Loucy (cell line): ENCODE measurements at regions not wholly inside any gene's neighbourhood (a gene's known extent, or its start where the extent isn't known, plus 50 kb on each side); places are given as distances from the start of the nearest gene placed in this dataset.

Experiments
- H2AFZ ChIP-seq: fragments of 200-600 bp; sonication (generic); 2 replicates; pipeline ENCODE4 v1.6.0; 2016; ENCODE audit warnings: antibody characterized with exemption, mild to moderate bottlenecking, low read length, moderate library complexity
- H3F3A ChIP-seq: fragments of 200-600 bp; 2 replicates; pipeline ENCODE4 v1.6.0; 2016; ENCODE audit warnings: antibody characterized with exemption, low read depth, mild to moderate bottlenecking
- H3K27me3 ChIP-seq: fragments of 200-600 bp; sonication (generic); 2 replicates; pipeline ENCODE4 v1.6.1; 2014; ENCODE audit warnings: low read length, mild to moderate bottlenecking; ENCODE audit not compliant: insufficient read depth, poor library complexity, severe bottlenecking
- H3K36me3 ChIP-seq: fragments of 200-600 bp; sonication (generic); 2 replicates; pipeline ENCODE4 v1.6.1; 2016; ENCODE audit warnings: low read length; ENCODE audit not compliant: insufficient read depth
- H3K4me1 ChIP-seq: fragments of 200-600 bp; sonication (generic); 2 replicates; pipeline ENCODE4 v1.5.1; 2014; ENCODE audit warnings: low read length, mild to moderate bottlenecking; ENCODE audit not compliant: insufficient read depth, poor library complexity, severe bottlenecking
- H3K4me2 ChIP-seq: fragments of 200-600 bp; sonication (generic); 2 replicates; pipeline ENCODE4 v1.6.0; 2014; ENCODE audit warnings: antibody characterized with exemption, low read length, low read depth, mild to moderate bottlenecking; ENCODE audit not compliant: poor library complexity, severe bottlenecking
- H3K4me3 ChIP-seq: fragments of 200-600 bp; sonication (generic); 2 replicates; pipeline ENCODE4 v1.5.1; 2014; ENCODE audit warnings: low read length, mild to moderate bottlenecking, mixed read lengths; ENCODE audit not compliant: poor library complexity, severe bottlenecking
- H3K79me2 ChIP-seq: fragments of 200-600 bp; sonication (generic); 2 replicates; pipeline ENCODE4 v1.6.1; 2014; ENCODE audit warnings: low read length; ENCODE audit not compliant: insufficient read depth
- H3K9ac ChIP-seq: fragments of 200-600 bp; sonication (generic); 2 replicates; pipeline ENCODE4 v1.6.0; 2014; ENCODE audit warnings: mild to moderate bottlenecking, low read depth, low read length, moderate library complexity; ENCODE audit not compliant: poor library complexity, severe bottlenecking
- H3K9me2 ChIP-seq: fragments of 200-600 bp; sonication (generic); replicated peaks from 2 replicates; pipeline ENCODE4 v1.6.1; 2016; ENCODE audit warnings: low read depth, low read length, mixed read lengths
- H3K9me3 ChIP-seq: fragments of 200-600 bp; sonication (generic); 2 replicates; pipeline ENCODE4 v1.6.1; 2014; ENCODE audit warnings: mild to moderate bottlenecking, antibody characterized with exemption, low read length, low read depth; ENCODE audit not compliant: insufficient read depth
- H4K20me1 ChIP-seq: fragments of 200-600 bp; sonication (generic); 2 replicates; pipeline ENCODE4 v1.6.0; 2014; ENCODE audit warnings: antibody characterized with exemption, low read length, mild to moderate bottlenecking; ENCODE audit not compliant: insufficient read depth, poor library complexity, severe bottlenecking
- EZH2phosphoT487 ChIP-seq: fragments of 200-600 bp; IDR thresholded peaks from 2 replicates; pipeline ENCODE4 v1.6.1; 2018; ENCODE audit warnings: antibody characterized with exemption, mild to moderate bottlenecking, moderate library complexity, borderline replicate concordance
- TF ChIP-seq, protein P1 (sequence below): fragments of 200-600 bp; sonication (generic); conservative IDR thresholded peaks from 2 replicates; pipeline ENCODE4 v1.5.1; 2014; ENCODE audit warnings: mild to moderate bottlenecking, antibody characterized with exemption, low read length

DNA sequence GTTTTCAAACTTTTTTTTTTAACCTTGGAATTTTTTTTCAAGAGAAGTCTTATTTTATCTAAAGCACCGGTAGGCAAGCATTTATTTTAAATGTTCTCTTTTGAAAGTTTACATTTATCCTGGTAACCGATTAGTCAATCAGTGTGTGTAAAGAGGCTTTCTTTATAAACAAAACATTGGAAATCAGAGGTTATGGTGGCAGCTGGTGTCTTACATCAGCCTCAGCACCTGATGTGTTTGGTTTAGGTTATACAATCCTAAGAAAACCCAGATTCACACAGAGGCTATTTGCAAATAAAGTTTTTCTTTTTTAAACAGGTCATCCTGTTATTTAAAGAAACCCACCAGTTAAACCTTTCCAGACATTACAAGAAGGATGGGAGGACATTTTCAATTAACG, 173.3 kb upstream of the GDNF start:
- H3K9ac ChIP-seq, result no peak overlapping the region
- no peak overlapping the region for H3K4me3 ChIP-seq
- no peaks in the 10 kb centered on the region for H3K36me3 ChIP-seq
- TF ChIP-seq, protein P1, sequence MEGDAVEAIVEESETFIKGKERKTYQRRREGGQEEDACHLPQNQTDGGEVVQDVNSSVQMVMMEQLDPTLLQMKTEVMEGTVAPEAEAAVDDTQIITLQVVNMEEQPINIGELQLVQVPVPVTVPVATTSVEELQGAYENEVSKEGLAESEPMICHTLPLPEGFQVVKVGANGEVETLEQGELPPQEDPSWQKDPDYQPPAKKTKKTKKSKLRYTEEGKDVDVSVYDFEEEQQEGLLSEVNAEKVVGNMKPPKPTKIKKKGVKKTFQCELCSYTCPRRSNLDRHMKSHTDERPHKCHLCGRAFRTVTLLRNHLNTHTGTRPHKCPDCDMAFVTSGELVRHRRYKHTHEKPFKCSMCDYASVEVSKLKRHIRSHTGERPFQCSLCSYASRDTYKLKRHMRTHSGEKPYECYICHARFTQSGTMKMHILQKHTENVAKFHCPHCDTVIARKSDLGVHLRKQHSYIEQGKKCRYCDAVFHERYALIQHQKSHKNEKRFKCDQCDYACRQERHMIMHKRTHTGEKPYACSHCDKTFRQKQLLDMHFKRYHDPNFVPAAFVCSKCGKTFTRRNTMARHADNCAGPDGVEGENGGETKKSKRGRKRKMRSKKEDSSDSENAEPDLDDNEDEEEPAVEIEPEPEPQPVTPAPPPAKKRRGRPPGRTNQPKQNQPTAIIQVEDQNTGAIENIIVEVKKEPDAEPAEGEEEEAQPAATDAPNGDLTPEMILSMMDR, result no peak
- no peak for TF ChIP-seq EZH2phosphoT487
- no peaks in the 10 kb centered on the region for H3K79me2 ChIP-seq
- no peaks in the 10 kb centered on the region for H3K27me3 ChIP-seq
- no peaks in the 10 kb centered on the region for H3K4me1 ChIP-seq
- no peaks in the 10 kb centered on the region for H4K20me1 ChIP-seq
- no peaks in the 10 kb centered on the region for H3F3A ChIP-seq
- H3K9me3 ChIP-seq, result no peaks in the 10 kb centered on the region
- no peaks in the 10 kb centered on the region for H3K9me2 ChIP-seq
- H3K4me2 ChIP-seq, result no peak overlapping the region
- H2AFZ ChIP-seq, result no peak overlapping the region

DNA sequence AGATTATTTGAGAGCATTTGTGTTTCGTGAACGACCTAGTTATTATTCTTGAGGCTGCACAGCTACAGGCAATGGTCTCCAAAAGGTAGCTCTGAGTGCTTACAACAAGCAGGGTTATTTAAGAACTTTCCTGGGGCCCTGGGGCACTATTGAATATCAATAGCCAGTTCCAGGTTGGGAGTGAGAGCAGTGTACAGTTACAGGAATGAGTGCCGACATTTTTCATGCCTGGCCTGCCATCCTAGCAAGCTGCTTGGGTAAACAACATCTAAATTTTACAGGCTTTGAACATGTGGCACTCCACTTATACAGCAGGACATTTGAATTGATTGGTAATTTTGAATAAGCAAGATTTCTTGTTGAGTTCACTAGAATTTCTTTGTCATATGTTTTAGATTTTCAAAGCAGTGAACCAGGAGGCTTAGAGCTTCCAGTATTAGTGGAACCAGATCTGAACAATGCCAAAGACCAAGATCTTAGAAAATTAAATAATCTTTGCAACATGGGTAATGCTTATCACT, 171.9 kb upstream of the GDNF start:
- TF ChIP-seq, protein P1, result no peak
- no peak for TF ChIP-seq EZH2phosphoT487
- no peaks in the 10 kb centered on the region for H4K20me1 ChIP-seq
- no peak overlapping the region for H3K9ac ChIP-seq
- H3K4me1 ChIP-seq, result no peaks in the 10 kb centered on the region
- no peaks in the 10 kb centered on the region for H3F3A ChIP-seq
- H3K4me2 ChIP-seq, result no peak overlapping the region
- no peaks in the 10 kb centered on the region for H3K9me3 ChIP-seq
- H3K4me3 ChIP-seq, result no peak overlapping the region
- H3K9me2 ChIP-seq, result no peaks in the 10 kb centered on the region
- H3K36me3 ChIP-seq, result no peaks in the 10 kb centered on the region
- no peaks in the 10 kb centered on the region for H3K27me3 ChIP-seq
- no peak overlapping the region for H2AFZ ChIP-seq
- no peaks in the 10 kb centered on the region for H3K79me2 ChIP-seq

DNA sequence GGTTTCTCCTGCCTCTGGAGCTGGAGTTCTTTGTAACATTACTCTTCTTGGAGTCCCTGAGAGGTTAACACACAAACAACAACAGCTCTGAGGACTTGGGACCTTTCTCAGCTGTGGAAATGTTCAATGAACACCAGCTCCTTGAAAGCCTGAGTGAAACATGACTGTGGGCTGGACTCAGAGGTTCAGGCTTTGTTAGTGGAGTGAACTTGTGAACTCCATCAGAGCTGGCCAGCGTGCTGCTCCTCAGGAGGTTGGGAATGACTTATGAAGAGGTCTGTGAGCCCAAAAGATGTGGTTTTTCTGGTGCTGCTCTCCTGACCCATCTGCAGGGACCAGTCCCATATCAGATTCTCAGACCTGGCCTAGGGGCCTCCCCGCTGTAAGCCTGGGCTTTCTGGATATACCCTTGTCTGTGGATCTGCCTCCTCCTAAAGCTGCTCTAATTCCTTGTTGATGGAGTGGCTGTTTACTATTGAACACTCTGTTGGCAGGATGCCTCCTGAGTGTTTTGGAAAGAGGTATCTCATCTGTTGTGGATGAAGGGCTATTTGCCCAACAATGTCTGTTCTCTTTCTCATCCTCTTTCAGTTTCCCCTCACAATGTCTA, 170.0 kb upstream of the GDNF start:
- Histone ChIP-seq H3K9ac (no peak overlapping the region), H3K27me3 (no peaks in the 10 kb centered on the region), H3K36me3 (no peaks in the 10 kb centered on the region), H3K4me2 (no peak overlapping the region), H4K20me1 (no peaks in the 10 kb centered on the region), H3K79me2 (no peaks in the 10 kb centered on the region), H3K4me1 (no peaks in the 10 kb centered on the region), H3K9me3 (no peaks in the 10 kb centered on the region), H3F3A (no peaks in the 10 kb centered on the region), H2AFZ (no peak overlapping the region), H3K4me3 (no peak overlapping the region), H3K9me2 (no peaks in the 10 kb centered on the region)
- TF ChIP-seq, protein P1, result no peak
- no peak for TF ChIP-seq EZH2phosphoT487
